Fibroblast of lung (primary cell): ENCODE measurements at regions not wholly inside any gene's neighbourhood (a gene's known extent, or its start where the extent isn't known, plus 50 kb on each side); places are given as distances from the start of the nearest gene placed in this dataset.

Experiments used
- DNase-seq, 2 donors: peaks; one replicate each; pipeline versions ENCODE4 v3.0.0 to v3.0.0-alpha.2; 2010; ENCODE audit warnings: low read depth in 2 of 2
- H2AFZ ChIP-seq: 2 replicates; pipeline ENCODE4 v1.5.1; 2012; ENCODE audit warnings: low read length, control low read depth, inconsistent platforms
- H3K27ac ChIP-seq: 2 replicates; pipeline ENCODE4 v1.5.1; 2011; ENCODE audit warnings: low read length, control low read depth; ENCODE audit not compliant: insufficient read depth
- H3K27me3 ChIP-seq: 2 replicates; pipeline ENCODE4 v1.5.1; 2011; ENCODE audit warnings: mild to moderate bottlenecking, low read length; ENCODE audit not compliant: control insufficient read depth, insufficient read depth
- H3K36me3 ChIP-seq: 2 replicates; pipeline ENCODE4 v1.5.1; 2011; ENCODE audit warnings: low read length; ENCODE audit not compliant: control insufficient read depth, insufficient read depth
- H3K4me1 ChIP-seq: 2 replicates; pipeline ENCODE4 v1.5.1; 2011; ENCODE audit warnings: low read length; ENCODE audit not compliant: control insufficient read depth, insufficient read depth; ENCODE audit errors: extremely low read depth
- H3K4me2 ChIP-seq: 2 replicates; pipeline ENCODE4 v1.5.1; 2011; ENCODE audit warnings: low read length, control low read depth; ENCODE audit not compliant: insufficient read depth; ENCODE audit errors: extremely low read depth
- H3K4me3 ChIP-seq, 4 experiments: fragments of 200-600 bp in 1 of 4; sonication (generic) in 1 of 4; replicated peaks in 1 of 4; 2 replicates each; pipeline ENCODE4 v1.5.1; 2011 to 2016; ENCODE audit warnings: low read length in 4 of 4, low read depth in 3 of 4, mild to moderate bottlenecking in 3 of 4, control low read depth in 2 of 4, inconsistent platforms in 1 of 4, mixed read lengths in 1 of 4; ENCODE audit not compliant: insufficient read depth in 1 of 4; ENCODE audit errors: control extremely low read depth in 1 of 4
- H3K79me2 ChIP-seq: 2 replicates; pipeline ENCODE4 v1.5.1; 2012; ENCODE audit warnings: mild to moderate bottlenecking, low read length, inconsistent platforms; ENCODE audit not compliant: control insufficient read depth, insufficient read depth
- H3K9ac ChIP-seq: 2 replicates; pipeline ENCODE4 v1.5.1; 2011; ENCODE audit warnings: mild to moderate bottlenecking, low read length, control low read depth; ENCODE audit not compliant: insufficient read depth
- H3K9me3 ChIP-seq: 2 replicates; pipeline ENCODE4 v1.5.1; 2012; ENCODE audit warnings: low read depth, low read length; ENCODE audit not compliant: control insufficient read depth, insufficient read depth
- H4K20me1 ChIP-seq: 2 replicates; pipeline ENCODE4 v1.5.1; 2011; ENCODE audit warnings: low read length; ENCODE audit not compliant: control insufficient read depth, insufficient read depth; ENCODE audit errors: extremely low read depth
- EZH2 ChIP-seq: IDR thresholded peaks from 2 replicates; pipeline ENCODE4 v1.5.1; 2012; ENCODE audit warnings: low read length, control low read depth, mild to moderate bottlenecking; ENCODE audit errors: missing control alignments
- TF ChIP-seq, protein P1 (sequence below), 2 donors: IDR thresholded peaks in 1 of 2; conservative IDR thresholded peaks in 1 of 2; 1 replicate in 1 of 2; 2 replicates in 1 of 2; pipeline ENCODE4 v1.5.1; 2011 to 2012; ENCODE audit warnings: low read length in 2 of 2, control low read depth in 1 of 2, inconsistent platforms in 1 of 2, low read depth in 1 of 2, mild to moderate bottlenecking in 1 of 2

DNA sequence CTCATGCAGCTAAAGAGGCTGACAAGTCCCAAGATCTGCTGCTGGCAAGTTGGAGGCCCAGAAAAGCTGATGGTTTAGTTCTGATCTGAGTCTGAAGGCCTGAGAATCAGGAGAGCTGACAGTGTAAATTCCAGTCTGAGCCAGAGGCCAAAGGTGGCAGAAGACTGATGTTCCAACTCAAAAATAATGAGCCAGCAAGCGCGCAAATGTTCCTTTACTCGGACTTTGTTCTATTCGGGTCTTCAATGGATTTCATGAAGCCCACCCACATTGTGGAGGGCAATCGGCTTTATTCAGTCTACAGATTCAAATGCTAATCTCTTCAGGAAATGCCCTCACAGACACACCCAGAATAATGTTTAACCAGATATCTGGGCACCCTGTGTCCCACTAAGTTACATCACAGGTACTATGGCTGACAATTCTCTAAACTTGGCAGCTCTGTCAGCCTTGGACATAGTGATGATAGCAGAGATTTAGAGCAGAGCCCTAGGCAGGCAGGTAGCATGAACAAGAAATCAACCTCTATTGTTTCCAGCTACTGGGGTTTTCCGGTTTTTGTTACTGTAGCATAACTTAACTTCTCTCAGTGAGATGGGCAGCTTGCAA, 318.5 kb downstream of the HRH4 start:
- Histone ChIP-seq H3K27ac (no peak overlapping the region), H3K9me3 (no peaks in the 10 kb centered on the region), H3K79me2 (no peaks in the 10 kb centered on the region), H3K9ac (no peak overlapping the region), H3K4me3 (no peak overlapping the region), H3K4me2 (no peak overlapping the region), H3K36me3 (no peaks in the 10 kb centered on the region), H3K27me3 (no peaks in the 10 kb centered on the region), H2AFZ (no peak overlapping the region), H4K20me1 (no peaks in the 10 kb centered on the region), H3K4me1 (no peaks in the 10 kb centered on the region)
- no peak for DNase-seq
- TF ChIP-seq, protein P1, sequence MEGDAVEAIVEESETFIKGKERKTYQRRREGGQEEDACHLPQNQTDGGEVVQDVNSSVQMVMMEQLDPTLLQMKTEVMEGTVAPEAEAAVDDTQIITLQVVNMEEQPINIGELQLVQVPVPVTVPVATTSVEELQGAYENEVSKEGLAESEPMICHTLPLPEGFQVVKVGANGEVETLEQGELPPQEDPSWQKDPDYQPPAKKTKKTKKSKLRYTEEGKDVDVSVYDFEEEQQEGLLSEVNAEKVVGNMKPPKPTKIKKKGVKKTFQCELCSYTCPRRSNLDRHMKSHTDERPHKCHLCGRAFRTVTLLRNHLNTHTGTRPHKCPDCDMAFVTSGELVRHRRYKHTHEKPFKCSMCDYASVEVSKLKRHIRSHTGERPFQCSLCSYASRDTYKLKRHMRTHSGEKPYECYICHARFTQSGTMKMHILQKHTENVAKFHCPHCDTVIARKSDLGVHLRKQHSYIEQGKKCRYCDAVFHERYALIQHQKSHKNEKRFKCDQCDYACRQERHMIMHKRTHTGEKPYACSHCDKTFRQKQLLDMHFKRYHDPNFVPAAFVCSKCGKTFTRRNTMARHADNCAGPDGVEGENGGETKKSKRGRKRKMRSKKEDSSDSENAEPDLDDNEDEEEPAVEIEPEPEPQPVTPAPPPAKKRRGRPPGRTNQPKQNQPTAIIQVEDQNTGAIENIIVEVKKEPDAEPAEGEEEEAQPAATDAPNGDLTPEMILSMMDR (conservative IDR thresholded peaks at IDR 0.05 in 1 of 2, IDR thresholded peaks at IDR 0.05 in 1 of 2; ENCODE audit: low read depth in 1 of 2, low read length in 2 of 2) = no peak
- no peak for TF ChIP-seq EZH2

DNA sequence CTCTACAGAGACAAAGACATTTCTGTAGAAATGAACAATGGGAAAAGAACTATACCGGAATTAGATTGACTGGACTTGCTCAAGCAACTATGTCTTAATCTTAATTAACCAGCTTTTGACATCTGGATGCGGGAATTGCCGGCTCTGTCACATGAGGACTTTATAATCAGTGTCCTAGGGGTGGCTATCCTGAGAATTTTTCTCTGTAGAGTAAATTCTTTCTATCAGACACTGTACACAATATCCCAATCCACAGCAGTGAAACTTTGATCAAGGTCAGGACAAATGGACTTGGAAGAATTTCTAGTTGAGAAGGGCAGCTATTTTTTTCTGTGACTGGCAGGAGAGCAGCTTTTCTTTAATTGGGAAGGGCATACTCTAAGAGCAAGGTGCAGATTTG, 322.1 kb downstream of the HRH4 start:
- no peak overlapping the region for H3K27ac ChIP-seq

DNA sequence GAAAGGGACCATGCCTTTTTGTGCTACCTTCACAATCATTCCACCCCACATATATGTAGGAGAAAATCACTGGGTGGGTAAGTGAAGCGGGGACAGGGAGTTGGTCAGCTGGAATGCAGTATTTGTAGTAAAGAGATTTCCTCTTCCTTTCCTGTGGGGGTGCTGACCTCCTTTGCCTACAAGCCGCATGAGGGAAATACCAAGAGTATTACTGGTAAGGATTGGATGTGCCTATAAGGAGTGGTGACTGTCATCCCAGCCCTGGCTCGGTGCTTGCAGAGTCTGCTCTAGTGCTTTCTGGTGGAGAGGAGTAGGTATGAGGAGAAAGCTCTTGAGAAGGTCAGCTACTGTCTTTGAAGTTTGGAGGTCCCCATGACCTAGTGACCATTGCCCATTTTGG, 324.6 kb downstream of the HRH4 start:
- H3K36me3 ChIP-seq = no peaks in the 10 kb centered on the region
- no peak overlapping the region for H3K4me2 ChIP-seq
- no peaks in the 10 kb centered on the region for H3K4me1 ChIP-seq
- no peak for DNase-seq
- H3K4me3 ChIP-seq = no peak overlapping the region
- H3K79me2 ChIP-seq = no peaks in the 10 kb centered on the region
- H3K27me3 ChIP-seq = no peaks in the 10 kb centered on the region
- H3K9ac ChIP-seq = no peak overlapping the region
- no peak overlapping the region for H2AFZ ChIP-seq
- H3K9me3 ChIP-seq = no peaks in the 10 kb centered on the region
- TF ChIP-seq, protein P1 (conservative IDR thresholded peaks at IDR 0.05 in 1 of 2, IDR thresholded peaks at IDR 0.05 in 1 of 2; ENCODE audit: low read depth in 1 of 2, low read length in 2 of 2) = no peak
- TF ChIP-seq EZH2 = no peak
- H4K20me1 ChIP-seq = no peaks in the 10 kb centered on the region
- H3K27ac ChIP-seq = no peak overlapping the region

More for the DNA sequence above, 322.1 kb downstream of the HRH4 start:
- H3K4me2 ChIP-seq = no peak overlapping the region
- no peaks in the 10 kb centered on the region for H3K9me3 ChIP-seq
- TF ChIP-seq EZH2 = no peak
- TF ChIP-seq, protein P1 (conservative IDR thresholded peaks at IDR 0.05 in 1 of 2, IDR thresholded peaks at IDR 0.05 in 1 of 2; ENCODE audit: low read depth in 1 of 2, low read length in 2 of 2) = no peak
- DNase-seq = no peak
- H3K4me1 ChIP-seq = no peaks in the 10 kb centered on the region
- H3K27me3 ChIP-seq = no peaks in the 10 kb centered on the region
- H3K36me3 ChIP-seq = no peaks in the 10 kb centered on the region
- no peaks in the 10 kb centered on the region for H3K79me2 ChIP-seq
- no peak overlapping the region for H2AFZ ChIP-seq
- no peak overlapping the region for H3K9ac ChIP-seq
- no peaks in the 10 kb centered on the region for H4K20me1 ChIP-seq
- H3K4me3 ChIP-seq = no peak overlapping the region
